Osteocyte (in vitro differentiated cells): ENCODE measurements at regions not wholly inside any gene's neighbourhood (a gene's known extent, or its start where the extent isn't known, plus 50 kb on each side); places are given as distances from the start of the nearest gene placed in this dataset.

Experiments used
- DNase-seq: peaks from one replicate; pipeline ENCODE4 v3.0.0; 2021; ENCODE audit warnings: mixed read lengths; ENCODE audit not compliant: unreplicated experiment; ENCODE audit errors: extremely low spot score
- H3K27ac Mint-ChIP-seq: one replicate; pipeline ENCODE4 v1.8.0; 2021; ENCODE audit warnings: mild to moderate bottlenecking, mixed read lengths; ENCODE audit not compliant: unreplicated experiment
- H3K27me3 Mint-ChIP-seq: one replicate; pipeline ENCODE4 v1.8.0; 2021; ENCODE audit warnings: mixed read lengths; ENCODE audit not compliant: unreplicated experiment
- H3K36me3 Mint-ChIP-seq: one replicate; pipeline ENCODE4 v1.8.0; 2021; ENCODE audit warnings: mixed read lengths; ENCODE audit not compliant: unreplicated experiment
- H3K4me1 Mint-ChIP-seq: one replicate; pipeline ENCODE4 v1.8.0; 2021; ENCODE audit warnings: mixed read lengths; ENCODE audit not compliant: unreplicated experiment
- H3K4me3 Mint-ChIP-seq: one replicate; pipeline ENCODE4 v1.8.0; 2021; ENCODE audit warnings: mild to moderate bottlenecking, moderate library complexity, mixed read lengths; ENCODE audit not compliant: unreplicated experiment
- H3K9me3 Mint-ChIP-seq: one replicate; pipeline ENCODE4 v1.8.0; 2021; ENCODE audit warnings: mixed read lengths; ENCODE audit not compliant: unreplicated experiment
- CTCF ChIP-seq: fragments of 200-600 bp; sonication (generic); IDR thresholded peaks from 2 replicates; pipeline ENCODE4 v1.5.0; 2021; ENCODE audit warnings: antibody characterized with exemption, mild to moderate bottlenecking, moderate library complexity

GRCh38 chr4:66589183-66589582 is 918.9 kb upstream of the EPHA5 start:
- Mint-ChIP-seq H3K4me1 (peaks cover 20% of the 10 kb centered on the region), H3K36me3 (no peaks in the 10 kb centered on the region), H3K4me3 (no peak overlapping the region), H3K27ac (no peak overlapping the region), H3K27me3 (no peaks in the 10 kb centered on the region), H3K9me3 (peaks cover 16% of the 10 kb centered on the region)
- TF ChIP-seq CTCF = no peak
- no peak for DNase-seq

GRCh38 chr4:66585767-66586166 is 915.5 kb upstream of the EPHA5 start:
- no peak for DNase-seq
- no peaks in the 10 kb centered on the region for H3K27me3 Mint-ChIP-seq
- H3K27ac Mint-ChIP-seq = no peak overlapping the region
- H3K9me3 Mint-ChIP-seq = peaks cover 7% of the 10 kb centered on the region
- peaks cover 12% of the 10 kb centered on the region for H3K4me1 Mint-ChIP-seq
- no peak for TF ChIP-seq CTCF
- H3K4me3 Mint-ChIP-seq = no peak overlapping the region
- no peaks in the 10 kb centered on the region for H3K36me3 Mint-ChIP-seq

- Mint-ChIP-seq H3K36me3 (no peaks in the 10 kb centered on the region), H3K4me1 (peaks cover 52% of the 10 kb centered on the region), H3K4me3 (no peak overlapping the region), H3K9me3 (no peaks in the 10 kb centered on the region), H3K27me3 (no peaks in the 10 kb centered on the region), H3K27ac (peak overlapping the region; percentile 66)
- DNase-seq = no peak
- no peak for TF ChIP-seq CTCF
Observed at GRCh38 chr4:66577922-66578321, 907.6 kb upstream of the EPHA5 start.

GRCh38 chr4:66575008-66575696 is 904.9 kb upstream of the EPHA5 start:
- Mint-ChIP-seq H3K36me3 (no peaks in the 10 kb centered on the region), H3K27me3 (no peaks in the 10 kb centered on the region), H3K9me3 (peaks cover 5% of the 10 kb centered on the region), H3K27ac (peak overlapping the region; percentile 82), H3K4me1 (peaks cover 69% of the 10 kb centered on the region), H3K4me3 (no peak overlapping the region)
- no peak for DNase-seq
- no peak for TF ChIP-seq CTCF

GRCh38 chr4:66574145-66574978 is 904.1 kb upstream of the EPHA5 start:
- no peak for DNase-seq
- Mint-ChIP-seq H3K4me1 (peaks cover 72% of the 10 kb centered on the region), H3K4me3 (no peak overlapping the region), H3K27ac (peak overlapping the region; percentile 82), H3K36me3 (peaks cover 2% of the 10 kb centered on the region), H3K9me3 (peaks cover 5% of the 10 kb centered on the region), H3K27me3 (no peaks in the 10 kb centered on the region)
- no peak for TF ChIP-seq CTCF
